ENCODE measurements at regions not wholly inside any gene's neighbourhood (a gene's known extent, or its start where the extent isn't known, plus 50 kb on each side); places are given as distances from the start of the nearest gene placed in this dataset.
"Not testable (repeated sequence)": the region's sequence is repeated elsewhere in the genome, so short reads cannot be mapped to it uniquely, and the experiment has no call there.

- DNase-seq (ENCODE audit: low read depth), result no peak
- Histone ChIP-seq H3K36me3 (ENCODE audit: control insufficient read depth, insufficient read depth, low read length) (no peaks in the 10 kb centered on the region), H3K4me3 (ENCODE audit: low read depth, low read length) (no peak overlapping the region), H3K27me3 (ENCODE audit: control insufficient read depth, insufficient read depth, low read length) (no peaks in the 10 kb centered on the region)
- no peak for TF ChIP-seq CTCF (IDR thresholded peaks at IDR 0.05; ENCODE audit: insufficient read depth, low read depth, low read length)
- ChIA-PET CTCF (no interaction called here), POLR2A (no interaction called here)
These were observed 232.9 kb downstream of the ATXN7L3B start for GRCh38 chr12:74770552-74770951.

- CTCF ChIA-PET, result no interaction called here
- POLR2A ChIA-PET, result no interaction called here
- no peak for TF ChIP-seq CTCF (IDR thresholded peaks at IDR 0.05; ENCODE audit: insufficient read depth, low read depth, low read length)
- no peak for DNase-seq (ENCODE audit: low read depth)
- H3K36me3 ChIP-seq (ENCODE audit: control insufficient read depth, insufficient read depth, low read length), result no peaks in the 10 kb centered on the region
- no peak overlapping the region for H3K4me3 ChIP-seq (ENCODE audit: low read depth, low read length)
- H3K27me3 ChIP-seq (ENCODE audit: control insufficient read depth, insufficient read depth, low read length), result no peaks in the 10 kb centered on the region
These were observed 237.6 kb downstream of the ATXN7L3B start for GRCh38 chr12:74775276-74775675.

- Histone ChIP-seq H3K36me3 (ENCODE audit: control insufficient read depth, insufficient read depth, low read length) (no peaks in the 10 kb centered on the region), H3K27me3 (ENCODE audit: control insufficient read depth, insufficient read depth, low read length) (no peaks in the 10 kb centered on the region), H3K4me3 (ENCODE audit: low read depth, low read length) (no peak overlapping the region)
- no peak for DNase-seq (ENCODE audit: low read depth)
- TF ChIP-seq CTCF (IDR thresholded peaks at IDR 0.05; ENCODE audit: insufficient read depth, low read depth, low read length), result no peak
- POLR2A ChIA-PET, result no interaction called here
- CTCF ChIA-PET, result no interaction called here
These were observed 238.7 kb downstream of the ATXN7L3B start for GRCh38 chr12:74776378-74776777.

- no peak overlapping the region for H3K4me3 ChIP-seq (ENCODE audit: low read depth, low read length)
- H3K27me3 ChIP-seq (ENCODE audit: control insufficient read depth, insufficient read depth, low read length), result no peaks in the 10 kb centered on the region
- POLR2A ChIA-PET, result no interaction called here
- CTCF ChIA-PET, result no interaction called here
- DNase-seq (ENCODE audit: low read depth), result peak; percentile 2
- no peak for TF ChIP-seq CTCF (IDR thresholded peaks at IDR 0.05; ENCODE audit: insufficient read depth, low read depth, low read length)
- no peaks in the 10 kb centered on the region for H3K36me3 ChIP-seq (ENCODE audit: control insufficient read depth, insufficient read depth, low read length)
These were observed 242.7 kb downstream of the ATXN7L3B start for GRCh38 chr12:74780182-74780849.

- DNase-seq (ENCODE audit: low read depth); POLR2A ChIA-PET; H3K27me3 ChIP-seq (ENCODE audit: control insufficient read depth, insufficient read depth, low read length); H3K36me3 ChIP-seq (ENCODE audit: control insufficient read depth, insufficient read depth, low read length); H3K4me3 ChIP-seq (ENCODE audit: low read depth, low read length); CTCF ChIA-PET: not testable (repeated sequence)
These were observed 243.2 kb downstream of the ATXN7L3B start for GRCh38 chr12:74780850-74781241.

- ChIA-PET POLR2A (no interaction called here), CTCF (no interaction called here)
- no peaks in the 10 kb centered on the region for H3K27me3 ChIP-seq (ENCODE audit: control insufficient read depth, insufficient read depth, low read length)
- H3K36me3 ChIP-seq (ENCODE audit: control insufficient read depth, insufficient read depth, low read length), result no peaks in the 10 kb centered on the region
- H3K4me3 ChIP-seq (ENCODE audit: low read depth, low read length), result no peak overlapping the region
- DNase-seq (ENCODE audit: low read depth), result no peak
- no peak for TF ChIP-seq CTCF (IDR thresholded peaks at IDR 0.05; ENCODE audit: insufficient read depth, low read depth, low read length)
These were observed 244.4 kb downstream of the ATXN7L3B start for GRCh38 chr12:74781991-74782485.

Measured in BJ (cell line).